ENCODE measurements at regions not wholly inside any gene's neighbourhood (a gene's known extent, or its start where the extent isn't known, plus 50 kb on each side); places are given as distances from the start of the nearest gene placed in this dataset.

- no peak overlapping the region for H2AK9ac ChIP-seq (replicated peaks; ENCODE audit: low read depth, low read length, poor library complexity)
- no TSS peak for BruUV-seq (replicated peaks)
- H2BK15ac ChIP-seq (ENCODE audit: low read depth, low read length) = no peak overlapping the region
- no peak overlapping the region for H4K8ac ChIP-seq (ENCODE audit: low read depth in 2 of 2, low read length in 2 of 2)
- no peak overlapping the region for H2BK20ac ChIP-seq (ENCODE audit: low read depth, low read length)
- no peak overlapping the region for H3K4ac ChIP-seq (ENCODE audit: low read depth, low read length)
- ATAC-seq (ENCODE audit: low read depth) (no peak), DNase-seq (no peak)
- H3K23ac ChIP-seq (ENCODE audit: low read depth, low read length) = no peak overlapping the region
- POLR2A ChIA-PET (ENCODE audit: unreplicated experiment) = no interaction called here
- H2BK120ac ChIP-seq (ENCODE audit: low read depth, low read length) = no peak overlapping the region
- no peak for TF ChIP-seq MAFK (IDR thresholded peaks at IDR 0.05; ENCODE audit: low read depth, low read length)
- no peak for TF ChIP-seq USF2 (IDR thresholded peaks at IDR 0.05; ENCODE audit: low read depth, low read length)
- TF ChIP-seq NFE2L2 (IDR thresholded peaks at IDR 0.05; ENCODE audit: low read depth, low read length) = no peak
- in situ Hi-C loops (cut with MboI; ENCODE audit: low sequenced_read_pairs) = no loop called here
- no peak overlapping the region for H3K56ac ChIP-seq (ENCODE audit: extremely low read depth, insufficient read depth, low read length)
- no peaks in the 10 kb centered on the region for H3K79me1 ChIP-seq (ENCODE audit: low read depth in 1 of 2, low read length in 2 of 2)
- H4K5ac ChIP-seq (ENCODE audit: low read depth, low read length) = no peak overlapping the region
- H3K9me1 ChIP-seq (ENCODE audit: insufficient read depth, low read length) = no peaks in the 10 kb centered on the region
- CTCF ChIA-PET = no interaction called here
- no peak overlapping the region for H2AFZ ChIP-seq (replicated peaks; ENCODE audit: low read length, poor library complexity)
- H3K4me1 ChIP-seq (ENCODE audit: control insufficient read depth, insufficient read depth, low read length) = no peaks in the 10 kb centered on the region
- dilution Hi-C loops (cut with HindIII; ENCODE audit: low sequenced_read_pairs, unreplicated experiment) = no loop called here
- no peak overlapping the region for H2AK5ac ChIP-seq (ENCODE audit: low read depth, low read length)
- intact Hi-C loops (cut with micrococcal nuclease) = no loop called here
- no peak overlapping the region for H3K18ac ChIP-seq (ENCODE audit: low read depth, low read length)
- no peak overlapping the region for H2BK5ac ChIP-seq (ENCODE audit: low read depth, low read length, poor library complexity, severe bottlenecking)
- H3K4me3 ChIP-seq (ENCODE audit: insufficient read depth, low read depth, low read length) = no peak overlapping the region
- H3K36me3 ChIP-seq (ENCODE audit: control insufficient read depth, insufficient read depth, low read length) = no peaks in the 10 kb centered on the region
- H4K91ac ChIP-seq (ENCODE audit: insufficient read depth, low read depth, low read length) = no peak overlapping the region
- H3K9ac ChIP-seq (ENCODE audit: low read depth, low read length) = no peak overlapping the region
- H4K20me1 ChIP-seq (ENCODE audit: insufficient read depth, low read length) = no peaks in the 10 kb centered on the region
- no peaks in the 10 kb centered on the region for H3K27me3 ChIP-seq (ENCODE audit: control insufficient read depth, insufficient read depth, low read length)
- no peaks in the 10 kb centered on the region for H3K9me3 ChIP-seq (ENCODE audit: control insufficient read depth, insufficient read depth, low read length)
- no peak overlapping the region for H3K4me2 ChIP-seq (ENCODE audit: low read depth, low read length)
- WGBS, 2 experiments (ENCODE audit: extremely low coverage in 2 of 2, insufficient read length in 1 of 2) = no CpG with 5 or more reads among the region's 4 CpGs
- H3K14ac ChIP-seq (replicated peaks; ENCODE audit: low read depth, low read length) = no peak overlapping the region
- no peak overlapping the region for H3K27ac ChIP-seq (ENCODE audit: insufficient read depth, low read length)
Observed at GRCh38 chr12:83477696-83478095, 791.0 kb downstream of the TMTC2 start.

Measured in IMR-90 (cell line).